H1 (cell line): ENCODE measurements at regions not wholly inside any gene's neighbourhood (a gene's known extent, or its start where the extent isn't known, plus 50 kb on each side); places are given as distances from the start of the nearest gene placed in this dataset.

Experiments used
- CTCF ChIA-PET: fragments of 300-600 bp; sonication (Branson Sonifier 250); formaldehyde crosslinking; loops from one replicate; lab custom pipeline; 2021; ENCODE audit not compliant: partially characterized antibody; lab: Charles Lee
- POLR2A ChIA-PET: fragments of 300-600 bp; sonication (Branson Sonifier 250); formaldehyde crosslinking; loops from one replicate; lab custom pipeline; 2021; ENCODE audit warnings: inconsistent platforms; ENCODE audit not compliant: partially characterized antibody; lab: Charles Lee
- DNase-seq, 2 experiments: peaks; one replicate each; pipeline versions ENCODE4 v3.0.0 to v3.0.0-alpha.2; 2010 to 2022; ENCODE audit warnings: low spot score in 2 of 2, low read depth in 1 of 2, mixed read lengths in 1 of 2
- FAIRE-seq: peaks from 2 replicates; lab custom pipeline; 2011; peaks lifted over from hg19 to GRCh38; lab: Jason Lieb, UNC
- H2AFZ ChIP-seq: 2 replicates; pipeline ENCODE4 v1.8.1; 2012; ENCODE audit warnings: low read length, inconsistent platforms
- H2AK5ac ChIP-seq: 2 replicates; pipeline ENCODE4 v1.6.1; 2013; ENCODE audit warnings: low read depth, low read length
- H2BK120ac ChIP-seq: replicated peaks from 2 replicates; pipeline ENCODE3; 2013; ENCODE audit warnings: low read depth, low read length, inconsistent platforms
- H2BK12ac ChIP-seq: 2 replicates; pipeline ENCODE4 v1.6.1; 2013; ENCODE audit warnings: low read depth, low read length
- H2BK15ac ChIP-seq: 2 replicates; pipeline ENCODE4 v1.6.1; 2013; ENCODE audit warnings: low read length
- H2BK20ac ChIP-seq: 2 replicates; pipeline ENCODE4 v1.6.1; 2013; ENCODE audit warnings: low read length
- H2BK5ac ChIP-seq: 2 replicates; pipeline ENCODE4 v1.6.1; 2013; ENCODE audit warnings: low read depth, low read length
- H3K14ac ChIP-seq: 2 replicates; pipeline ENCODE4 v1.6.1; 2013; ENCODE audit warnings: inconsistent platforms; ENCODE audit not compliant: insufficient read length
- H3K18ac ChIP-seq: 2 replicates; pipeline ENCODE4 v1.6.1; 2013; ENCODE audit warnings: low read length; ENCODE audit errors: extremely low read depth
- H3K23ac ChIP-seq: 2 replicates; pipeline ENCODE4 v1.6.1; 2013; ENCODE audit warnings: inconsistent platforms; ENCODE audit not compliant: insufficient read length
- H3K23me2 ChIP-seq: 2 replicates; pipeline ENCODE4 v1.6.1; 2013; ENCODE audit warnings: low read depth, low read length
- H3K27ac ChIP-seq: 2 replicates; pipeline ENCODE4 v1.6.1; 2011; ENCODE audit warnings: low read depth, low read length, inconsistent platforms
- H3K27me3 ChIP-seq, 4 experiments: replicated peaks in 1 of 4; 1 replicate in 1 of 4; 2 replicates in 3 of 4; pipeline versions ENCODE4 v1.6.1 to v1.8.1; 2011 to 2013; ENCODE audit warnings: low read length in 3 of 4, mild to moderate bottlenecking in 3 of 4, inconsistent platforms in 2 of 4, mixed read lengths in 2 of 4, moderate library complexity in 1 of 4; ENCODE audit not compliant: control insufficient read depth in 3 of 4, insufficient read depth in 3 of 4; ENCODE audit errors: extremely low read depth in 1 of 4
- H3K36me3 ChIP-seq, 4 experiments: 2 replicates each; pipeline versions ENCODE4 v1.6.1 to v1.8.1; 2011 to 2013; ENCODE audit warnings: mild to moderate bottlenecking in 4 of 4, low read length in 3 of 4, moderate library complexity in 2 of 4, control low read depth in 1 of 4, inconsistent platforms in 1 of 4; ENCODE audit not compliant: insufficient read depth in 4 of 4, control insufficient read depth in 2 of 4
- H3K4ac ChIP-seq: replicated peaks from 2 replicates; pipeline ENCODE3; 2013; ENCODE audit warnings: low read length, low read depth, mixed read lengths, inconsistent platforms; ENCODE audit not compliant: insufficient read length
- H3K4me1 ChIP-seq, 4 experiments: replicated peaks in 1 of 4; 1 replicate in 1 of 4; 2 replicates in 3 of 4; pipeline versions ENCODE4 v1.6.1 to v1.8.1; 2011 to 2013; ENCODE audit warnings: low read length in 3 of 4, inconsistent platforms in 2 of 4, mixed read lengths in 1 of 4; ENCODE audit not compliant: insufficient read depth in 4 of 4, control insufficient read depth in 3 of 4
- H3K4me2 ChIP-seq, 2 experiments: 2 replicates each; pipeline versions ENCODE4 v1.6.1 to v1.8.1; 2011 to 2013; ENCODE audit warnings: low read depth in 2 of 2, low read length in 2 of 2, control low read depth in 1 of 2, inconsistent platforms in 1 of 2, mild to moderate bottlenecking in 1 of 2; ENCODE audit not compliant: insufficient read depth in 1 of 2
- H3K4me3 ChIP-seq, 4 experiments: fragments of 200-600, 300-600 bp in 1 of 4; sonication (generic), shearing (Covaris generic), sonication (Bioruptor Twin) in 1 of 4; 2 replicates each; pipeline versions ENCODE4 v1.5.1 to v1.8.1; 2011 to 2016; ENCODE audit warnings: low read length in 4 of 4, low read depth in 3 of 4, control low read depth in 2 of 4, inconsistent platforms in 2 of 4, mild to moderate bottlenecking in 2 of 4, mixed read lengths in 1 of 4, moderate library complexity in 1 of 4; ENCODE audit not compliant: insufficient read depth in 2 of 4; ENCODE audit errors: extremely low read depth in 1 of 4
- H3K56ac ChIP-seq: replicated peaks from 2 replicates; pipeline ENCODE3; 2013; ENCODE audit warnings: low read depth, mild to moderate bottlenecking, mixed read lengths, low read length, inconsistent platforms; ENCODE audit not compliant: insufficient read length
- H3K79me1 ChIP-seq: 2 replicates; pipeline ENCODE4 v1.6.1; 2013; ENCODE audit warnings: low read depth, low read length, control low read depth
- H3K79me2 ChIP-seq, 2 experiments: 2 replicates each; pipeline versions ENCODE4 v1.6.1 to v1.8.1; 2012 to 2013; ENCODE audit warnings: low read length in 2 of 2, mild to moderate bottlenecking in 2 of 2, inconsistent platforms in 1 of 2; ENCODE audit not compliant: insufficient read depth in 2 of 2, control insufficient read depth in 1 of 2
- H3K9ac ChIP-seq, 4 experiments: replicated peaks in 1 of 4; 1 replicate in 1 of 4; 2 replicates in 3 of 4; pipeline versions ENCODE4 v1.6.1 to v1.8.1; 2011 to 2013; ENCODE audit warnings: low read depth in 3 of 4, low read length in 3 of 4, control low read depth in 2 of 4, mild to moderate bottlenecking in 2 of 4, moderate library complexity in 2 of 4, inconsistent platforms in 1 of 4; ENCODE audit errors: extremely low read depth in 1 of 4
- H3K9me3 ChIP-seq, 2 experiments: 2 replicates each; pipeline versions ENCODE4 v1.6.1 to v1.8.1; 2012 to 2013; ENCODE audit warnings: mild to moderate bottlenecking in 2 of 2, moderate library complexity in 2 of 2, control low read depth in 1 of 2, inconsistent platforms in 1 of 2, low read depth in 1 of 2, low read length in 1 of 2, mixed read lengths in 1 of 2; ENCODE audit not compliant: insufficient read depth in 2 of 2
- H4K20me1 ChIP-seq, 2 experiments: replicated peaks in 1 of 2; 2 replicates each; pipeline versions ENCODE3 to v1.8.1; 2011 to 2013; ENCODE audit warnings: inconsistent platforms in 2 of 2, low read length in 2 of 2, mild to moderate bottlenecking in 1 of 2; ENCODE audit not compliant: insufficient read depth in 2 of 2, control insufficient read depth in 1 of 2
- H4K5ac ChIP-seq: 2 replicates; pipeline ENCODE4 v1.6.1; 2013; ENCODE audit warnings: low read length, low read depth, mixed read lengths, inconsistent platforms; ENCODE audit not compliant: insufficient read length
- H4K8ac ChIP-seq: 2 replicates; pipeline ENCODE4 v1.8.0; 2013; ENCODE audit warnings: mild to moderate bottlenecking, moderate library complexity, low read length, inconsistent platforms; ENCODE audit not compliant: insufficient read depth; ENCODE audit errors: extremely low read depth
- H4K91ac ChIP-seq: replicated peaks from 2 replicates; pipeline ENCODE3; 2013; ENCODE audit warnings: low read length, mixed read lengths, inconsistent platforms; ENCODE audit not compliant: insufficient read length
- ASH2L ChIP-seq: fragments of 200-600, 300-600 bp; sonication (generic); IDR thresholded peaks from one replicate; pipeline ENCODE4 v1.7.1; 2017; ENCODE audit warnings: low read length
- JUN ChIP-seq: IDR thresholded peaks from 2 replicates; pipeline ENCODE4 v1.6.1; 2011; ENCODE audit warnings: low read depth, mild to moderate bottlenecking, improper control_type of control experiment, low read length
- JUND ChIP-seq: IDR thresholded peaks from 2 replicates; pipeline ENCODE4 v1.6.1; 2011; ENCODE audit warnings: mild to moderate bottlenecking, improper control_type of control experiment, low read length
- KDM4A ChIP-seq: IDR thresholded peaks from one replicate; pipeline ENCODE4 v1.7.1; 2012; ENCODE audit warnings: low read depth, mild to moderate bottlenecking, moderate library complexity, low read length, inconsistent platforms; ENCODE audit not compliant: severe bottlenecking
- RBBP5 ChIP-seq: IDR thresholded peaks from 2 replicates; pipeline ENCODE4 v1.7.1; 2012; ENCODE audit warnings: low read depth, mild to moderate bottlenecking, inconsistent platforms, low read length, moderate library complexity, borderline replicate concordance
- RFX5 ChIP-seq: IDR thresholded peaks from 2 replicates; pipeline ENCODE4 v1.6.1; 2011; ENCODE audit warnings: low read depth, low read length, improper control_type of control experiment, borderline replicate concordance
- SP4 ChIP-seq: IDR thresholded peaks from 2 replicates; pipeline ENCODE4 v1.6.1; 2012; ENCODE audit warnings: low read length, inconsistent platforms
- SRF ChIP-seq: IDR thresholded peaks from 2 replicates; pipeline ENCODE4 v1.6.1; 2011; ENCODE audit warnings: mild to moderate bottlenecking, low read depth, low read length, moderate library complexity
- TCF12 ChIP-seq: IDR thresholded peaks from 2 replicates; pipeline ENCODE4 v1.6.1; 2011; ENCODE audit warnings: low read depth, mild to moderate bottlenecking, low read length
- WGBS, 2 experiments: shearing (Covaris generic) in 1 of 2; methylation state at CpG; one replicate each; pipeline versions ENCODE4 v1.1.6 to v1.1.7; 2013 to 2015; ENCODE audit warnings: low lambda C conversion rate in 2 of 2, mixed read lengths in 2 of 2, inconsistent platforms in 1 of 2, low coverage in 1 of 2, missing lambda C conversion rate in 1 of 2; ENCODE audit not compliant: insufficient replicate concordance in 2 of 2, insufficient coverage in 1 of 2, insufficient read length in 1 of 2; ENCODE audit errors: extremely low coverage in 1 of 2, missing lambda C conversion rate in 1 of 2; 5-methylcytosine and 5-hydroxymethylcytosine counted together
- TF ChIP-seq, protein P1 (sequence below), 3 experiments: IDR thresholded peaks; 1 replicate in 2 of 3; 2 replicates in 1 of 3; pipeline versions ENCODE4 v1.5.1 to v1.6.1; 2011; ENCODE audit warnings: low read length in 3 of 3, mild to moderate bottlenecking in 3 of 3, inconsistent platforms in 2 of 3, low read depth in 1 of 3, moderate library complexity in 1 of 3; ENCODE audit not compliant: insufficient read depth in 1 of 3; ENCODE audit errors: control extremely low read depth in 1 of 3

DNA sequence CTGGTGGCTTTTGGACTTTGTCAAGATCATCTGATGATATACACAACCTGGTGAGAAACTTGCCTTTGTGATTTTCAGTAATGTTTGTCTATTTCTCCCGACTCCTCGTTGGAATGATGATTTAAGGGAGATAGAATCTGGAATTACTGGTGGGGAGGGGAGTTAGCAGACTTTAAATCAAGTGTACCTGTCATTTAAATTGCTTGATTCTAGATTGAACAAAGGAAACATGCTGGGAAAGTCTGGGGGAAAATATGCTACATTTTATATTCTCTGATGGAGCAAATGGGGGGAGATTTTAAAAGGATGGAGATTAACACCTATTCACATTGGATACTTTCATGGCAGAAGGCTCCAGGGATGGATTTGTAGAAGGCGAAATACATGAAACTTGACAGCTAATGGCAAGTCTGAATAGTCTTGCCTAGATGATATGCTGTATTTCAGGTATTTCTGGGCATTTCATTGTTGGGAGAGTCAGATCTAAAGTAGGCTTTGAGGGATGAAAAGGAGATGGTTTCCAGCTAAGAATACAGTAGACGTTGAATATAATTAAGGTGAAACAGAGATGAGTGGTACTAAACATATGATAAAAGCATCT is 189.1 kb upstream of the PDZRN3 start:
- Histone ChIP-seq H4K8ac (no peak overlapping the region), H2AK5ac (no peak overlapping the region), H3K4ac (no peak overlapping the region), H4K20me1 (no peaks in the 10 kb centered on the region), H3K18ac (no peak overlapping the region), H3K27me3 (peaks cover 0 to 1% (median 0%) of the 10 kb centered on the region in 4 experiments; a peak in 1 of 7 replicates), H2BK120ac (no peak overlapping the region), H2AFZ (no peak overlapping the region), H4K5ac (no peak overlapping the region), H3K23ac (no peak overlapping the region), H3K23me2 (no peaks in the 10 kb centered on the region), H2BK12ac (no peak overlapping the region), H3K14ac (no peak overlapping the region), H3K56ac (no peak overlapping the region), H3K9me3 (no peaks in the 10 kb centered on the region), H3K79me1 (no peaks in the 10 kb centered on the region), H3K36me3 (no peaks in the 10 kb centered on the region), H2BK15ac (no peak overlapping the region), H2BK5ac (no peak overlapping the region), H3K4me2 (no peak overlapping the region), H3K9ac (no peak overlapping the region), H4K91ac (no peak overlapping the region), H3K79me2 (no peaks in the 10 kb centered on the region), H3K4me1 (peaks cover 0 to 2% (median 0%) of the 10 kb centered on the region in 4 experiments; a peak in 1 of 7 replicates), H3K4me3 (no peak overlapping the region), H3K27ac (no peak overlapping the region), H2BK20ac (no peak overlapping the region)
- POLR2A ChIA-PET: no interaction called here
- TF ChIP-seq, protein P1, sequence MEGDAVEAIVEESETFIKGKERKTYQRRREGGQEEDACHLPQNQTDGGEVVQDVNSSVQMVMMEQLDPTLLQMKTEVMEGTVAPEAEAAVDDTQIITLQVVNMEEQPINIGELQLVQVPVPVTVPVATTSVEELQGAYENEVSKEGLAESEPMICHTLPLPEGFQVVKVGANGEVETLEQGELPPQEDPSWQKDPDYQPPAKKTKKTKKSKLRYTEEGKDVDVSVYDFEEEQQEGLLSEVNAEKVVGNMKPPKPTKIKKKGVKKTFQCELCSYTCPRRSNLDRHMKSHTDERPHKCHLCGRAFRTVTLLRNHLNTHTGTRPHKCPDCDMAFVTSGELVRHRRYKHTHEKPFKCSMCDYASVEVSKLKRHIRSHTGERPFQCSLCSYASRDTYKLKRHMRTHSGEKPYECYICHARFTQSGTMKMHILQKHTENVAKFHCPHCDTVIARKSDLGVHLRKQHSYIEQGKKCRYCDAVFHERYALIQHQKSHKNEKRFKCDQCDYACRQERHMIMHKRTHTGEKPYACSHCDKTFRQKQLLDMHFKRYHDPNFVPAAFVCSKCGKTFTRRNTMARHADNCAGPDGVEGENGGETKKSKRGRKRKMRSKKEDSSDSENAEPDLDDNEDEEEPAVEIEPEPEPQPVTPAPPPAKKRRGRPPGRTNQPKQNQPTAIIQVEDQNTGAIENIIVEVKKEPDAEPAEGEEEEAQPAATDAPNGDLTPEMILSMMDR (IDR thresholded peaks at IDR 0.05; ENCODE audit: control extremely low read depth in 1 of 3, insufficient read depth in 1 of 3, low read depth in 1 of 3, low read length in 3 of 3): no peak
- TF ChIP-seq RFX5 (no peak), KDM4A (no peak), SP4 (no peak), ASH2L (no peak), JUND (no peak), TCF12 (no peak), JUN (no peak), SRF (no peak), RBBP5 (no peak)
- CTCF ChIA-PET: interaction anchor here (1.2 kb wide), 1 partner anchor 34 kb away, joined by 4 read pairs; no protein-coding TSS in a partner anchor
- 94% methylated on average over 4 of the region's 4 CpGs; no CpG with 5 or more reads in 1 of the 2 experiments for WGBS, 2 experiments
- DNase-seq (no peak), FAIRE-seq (no peak)
